CD8-positive, alpha-beta memory T cell (primary cell): ENCODE measurements at regions not wholly inside any gene's neighbourhood (a gene's known extent, or its start where the extent isn't known, plus 50 kb on each side); places are given as distances from the start of the nearest gene placed in this dataset.

Source experiments
- CTCF ChIA-PET: fragments of 350-600 bp; sonication (Branson Sonifier 250); formaldehyde crosslinking; loops from one replicate; lab custom pipeline; 2021; ENCODE audit warnings: antibody characterized with exemption; lab: Charles Lee
- POLR2A ChIA-PET: fragments of 350-600 bp; sonication (Branson Sonifier 250); formaldehyde crosslinking; loops from one replicate; lab custom pipeline; 2021; ENCODE audit warnings: antibody characterized with exemption; lab: Charles Lee
- DNase-seq, 5 donors: peaks; one replicate each; pipeline versions ENCODE4 v3.0.0 to v3.0.0-alpha.2; 2020 to 2022; ENCODE audit warnings: mixed read lengths in 1 of 5
- H3K27ac ChIP-seq: one replicate; pipeline ENCODE4 v1.7.0; 2013; ENCODE audit warnings: low read depth, mild to moderate bottlenecking, low read length, moderate library complexity
- H3K27me3 ChIP-seq: 2 replicates; pipeline ENCODE4 v1.7.0; 2013; ENCODE audit warnings: low read length, mild to moderate bottlenecking; ENCODE audit not compliant: insufficient read depth, poor library complexity, severe bottlenecking
- H3K36me3 ChIP-seq: 2 replicates; pipeline ENCODE4 v1.7.0; 2013; ENCODE audit warnings: mild to moderate bottlenecking, low read length, moderate library complexity; ENCODE audit not compliant: insufficient read depth
- H3K4me1 ChIP-seq: 2 replicates; pipeline ENCODE4 v1.7.0; 2013; ENCODE audit warnings: mild to moderate bottlenecking, low read length, moderate library complexity; ENCODE audit not compliant: insufficient read depth
- H3K4me3 ChIP-seq: 2 replicates; pipeline ENCODE4 v1.7.0; 2013; ENCODE audit warnings: mild to moderate bottlenecking, low read length
- H3K9me3 ChIP-seq: 2 replicates; pipeline ENCODE4 v1.7.0; 2013; ENCODE audit warnings: mild to moderate bottlenecking, low read length
- H3K27ac Mint-ChIP-seq, 8 donors: one replicate each; pipeline ENCODE4 v1.8.0; 2020 to 2021; ENCODE audit warnings: mixed read lengths in 8 of 8, mild to moderate bottlenecking in 6 of 8, inconsistent platforms in 3 of 8, moderate library complexity in 3 of 8
- H3K27me3 Mint-ChIP-seq, 2 donors: one replicate each; pipeline ENCODE4 v1.8.0; 2020 to 2021; ENCODE audit warnings: mixed read lengths in 2 of 2, mild to moderate bottlenecking in 1 of 2, moderate library complexity in 1 of 2
- H3K36me3 Mint-ChIP-seq, 3 donors: one replicate each; pipeline ENCODE4 v1.8.0; 2020 to 2021; ENCODE audit warnings: mixed read lengths in 3 of 3, inconsistent platforms in 1 of 3, mild to moderate bottlenecking in 1 of 3
- H3K4me1 Mint-ChIP-seq, 3 donors: one replicate each; pipeline ENCODE4 v1.8.0; 2020 to 2021; ENCODE audit warnings: mixed read lengths in 3 of 3, inconsistent platforms in 1 of 3, mild to moderate bottlenecking in 1 of 3
- H3K4me3 Mint-ChIP-seq, 7 donors: one replicate each; pipeline ENCODE4 v1.8.0; 2020 to 2021; ENCODE audit warnings: mixed read lengths in 7 of 7, mild to moderate bottlenecking in 6 of 7, moderate library complexity in 4 of 7, inconsistent platforms in 2 of 7
- H3K9me3 Mint-ChIP-seq, 5 donors: one replicate each; pipeline ENCODE4 v1.8.0; 2020 to 2022; ENCODE audit warnings: mixed read lengths in 5 of 5, mild to moderate bottlenecking in 3 of 5, moderate library complexity in 2 of 5, inconsistent platforms in 1 of 5

GRCh38 chr2:107337209-107337898, 451.4 kb upstream of the ST6GAL2 start:
- Mint-ChIP-seq H3K4me3 (no peak overlapping the region), H3K9me3 (peaks cover 2 to 22% (median 7%) of the 10 kb centered on the region in 5 donors), H3K27me3 (no peaks in the 10 kb centered on the region), H3K27ac (no peak overlapping the region), H3K36me3 (no peaks in the 10 kb centered on the region), H3K4me1 (no peaks in the 10 kb centered on the region)
- no peaks in the 10 kb centered on the region for H3K27me3 ChIP-seq
- ChIA-PET POLR2A (no interaction called here), CTCF (no interaction called here)
- H3K9me3 ChIP-seq, result no peaks in the 10 kb centered on the region
- no peaks in the 10 kb centered on the region for H3K36me3 ChIP-seq
- H3K27ac ChIP-seq, result no peak overlapping the region
- no peak for DNase-seq
- no peaks in the 10 kb centered on the region for H3K4me1 ChIP-seq
- no peak overlapping the region for H3K4me3 ChIP-seq

- H3K27me3 ChIP-seq, result no peaks in the 10 kb centered on the region
- no peak for DNase-seq
- ChIA-PET CTCF (no interaction called here), POLR2A (no interaction called here)
- H3K4me1 Mint-ChIP-seq, result no peaks in the 10 kb centered on the region
- H3K36me3 ChIP-seq, result no peaks in the 10 kb centered on the region
- no peak overlapping the region for H3K4me3 Mint-ChIP-seq
- peaks cover 2 to 29% (median 7%) of the 10 kb centered on the region in 5 donors for H3K9me3 Mint-ChIP-seq
- H3K4me1 ChIP-seq, result no peaks in the 10 kb centered on the region
- H3K36me3 Mint-ChIP-seq, result no peaks in the 10 kb centered on the region
- H3K27ac Mint-ChIP-seq, result no peak overlapping the region
- H3K27me3 Mint-ChIP-seq, result no peaks in the 10 kb centered on the region
- H3K27ac ChIP-seq, result no peak overlapping the region
- no peak overlapping the region for H3K4me3 ChIP-seq
- no peaks in the 10 kb centered on the region for H3K9me3 ChIP-seq
Measured at GRCh38 chr2:107338059-107338458, 452.1 kb upstream of the ST6GAL2 start.

GRCh38 chr2:107338571-107338970, 452.6 kb upstream of the ST6GAL2 start:
- no peaks in the 10 kb centered on the region for H3K4me1 ChIP-seq
- Mint-ChIP-seq H3K4me3 (no peak overlapping the region), H3K36me3 (no peaks in the 10 kb centered on the region), H3K9me3 (peaks cover 2 to 29% (median 7%) of the 10 kb centered on the region in 5 donors), H3K27ac (no peak overlapping the region), H3K27me3 (no peaks in the 10 kb centered on the region), H3K4me1 (no peaks in the 10 kb centered on the region)
- H3K36me3 ChIP-seq, result no peaks in the 10 kb centered on the region
- no peak overlapping the region for H3K27ac ChIP-seq
- DNase-seq, result no peak
- ChIA-PET CTCF (no interaction called here), POLR2A (no interaction called here)
- no peaks in the 10 kb centered on the region for H3K27me3 ChIP-seq
- no peak overlapping the region for H3K4me3 ChIP-seq
- no peaks in the 10 kb centered on the region for H3K9me3 ChIP-seq

- POLR2A ChIA-PET, result no interaction called here
Measured at GRCh38 chr2:107340955-107341354, 455.0 kb upstream of the ST6GAL2 start.

GRCh38 chr2:107349329-107349728, 463.4 kb upstream of the ST6GAL2 start:
- ChIA-PET CTCF (no interaction called here), POLR2A (no interaction called here)
- Mint-ChIP-seq H3K9me3 (peaks cover 6 to 21% (median 8%) of the 10 kb centered on the region in 5 donors), H3K27ac (no peak overlapping the region), H3K4me3 (no peak overlapping the region), H3K36me3 (no peaks in the 10 kb centered on the region), H3K4me1 (no peaks in the 10 kb centered on the region), H3K27me3 (no peaks in the 10 kb centered on the region)
- H3K4me1 ChIP-seq, result no peaks in the 10 kb centered on the region
- H3K36me3 ChIP-seq, result no peaks in the 10 kb centered on the region
- no peaks in the 10 kb centered on the region for H3K9me3 ChIP-seq
- no peak overlapping the region for H3K27ac ChIP-seq
- no peaks in the 10 kb centered on the region for H3K27me3 ChIP-seq
- DNase-seq, result no peak
- H3K4me3 ChIP-seq, result no peak overlapping the region

More at GRCh38 chr2:107340955-107341354, 455.0 kb upstream of the ST6GAL2 start:
- H3K4me3 Mint-ChIP-seq, result no peak overlapping the region
- no peaks in the 10 kb centered on the region for H3K4me1 Mint-ChIP-seq
- no peaks in the 10 kb centered on the region for H3K36me3 ChIP-seq
- no peak for DNase-seq
- no peak overlapping the region for H3K27ac Mint-ChIP-seq
- H3K9me3 ChIP-seq, result no peaks in the 10 kb centered on the region
- H3K27me3 ChIP-seq, result no peaks in the 10 kb centered on the region
- no peak overlapping the region for H3K27ac ChIP-seq
- H3K4me3 ChIP-seq, result no peak overlapping the region
- no peaks in the 10 kb centered on the region for H3K36me3 Mint-ChIP-seq
- CTCF ChIA-PET, result no interaction called here
- peaks cover 2 to 26% (median 7%) of the 10 kb centered on the region in 5 donors for H3K9me3 Mint-ChIP-seq
- no peaks in the 10 kb centered on the region for H3K4me1 ChIP-seq
- H3K27me3 Mint-ChIP-seq, result no peaks in the 10 kb centered on the region

- Histone ChIP-seq H3K4me1 (no peaks in the 10 kb centered on the region), H3K27ac (no peak overlapping the region), H3K4me3 (no peak overlapping the region), H3K9me3 (no peaks in the 10 kb centered on the region), H3K27me3 (no peaks in the 10 kb centered on the region), H3K36me3 (no peaks in the 10 kb centered on the region)
- no peak overlapping the region for H3K4me3 Mint-ChIP-seq
- H3K4me1 Mint-ChIP-seq, result no peaks in the 10 kb centered on the region
- no peaks in the 10 kb centered on the region for H3K36me3 Mint-ChIP-seq
- ChIA-PET CTCF (no interaction called here), POLR2A (no interaction called here)
- no peak overlapping the region for H3K27ac Mint-ChIP-seq
- no peaks in the 10 kb centered on the region for H3K27me3 Mint-ChIP-seq
- peaks cover 6 to 21% (median 8%) of the 10 kb centered on the region in 5 donors for H3K9me3 Mint-ChIP-seq
- no peak for DNase-seq
Measured at GRCh38 chr2:107354175-107354574, 468.2 kb upstream of the ST6GAL2 start.

- ChIA-PET CTCF (no interaction called here), POLR2A (no interaction called here)
- no peak overlapping the region for H3K4me3 ChIP-seq
- peaks cover 0 to 16% (median 4%) of the 10 kb centered on the region in 5 donors for H3K9me3 Mint-ChIP-seq
- no peak overlapping the region for H3K4me3 Mint-ChIP-seq
- peaks cover 0 to 2% of the 10 kb centered on the region in 2 donors for H3K27me3 Mint-ChIP-seq
- H3K27me3 ChIP-seq, result no peaks in the 10 kb centered on the region
- H3K27ac Mint-ChIP-seq, result no peak overlapping the region
- no peaks in the 10 kb centered on the region for H3K9me3 ChIP-seq
- no peak for DNase-seq
- H3K27ac ChIP-seq, result no peak overlapping the region
- no peaks in the 10 kb centered on the region for H3K36me3 ChIP-seq
- no peaks in the 10 kb centered on the region for H3K4me1 Mint-ChIP-seq
- H3K4me1 ChIP-seq, result no peaks in the 10 kb centered on the region
- H3K36me3 Mint-ChIP-seq, result no peaks in the 10 kb centered on the region
Measured at GRCh38 chr2:107358362-107358761, 468.3 kb upstream of the RGPD4 start.

- H3K9me3 ChIP-seq, result no peaks in the 10 kb centered on the region
- Mint-ChIP-seq H3K4me1 (no peaks in the 10 kb centered on the region), H3K4me3 (no peak overlapping the region), H3K36me3 (no peaks in the 10 kb centered on the region), H3K9me3 (peaks cover 0 to 13% (median 2%) of the 10 kb centered on the region in 5 donors), H3K27me3 (peaks cover 0 to 2% of the 10 kb centered on the region in 2 donors), H3K27ac (no peak overlapping the region)
- POLR2A ChIA-PET, result no interaction called here
- no peaks in the 10 kb centered on the region for H3K4me1 ChIP-seq
- no peak for DNase-seq
- no peaks in the 10 kb centered on the region for H3K36me3 ChIP-seq
- no peak overlapping the region for H3K4me3 ChIP-seq
- no peak overlapping the region for H3K27ac ChIP-seq
- CTCF ChIA-PET, result no interaction called here
- H3K27me3 ChIP-seq, result no peaks in the 10 kb centered on the region
Measured at GRCh38 chr2:107359021-107359420, 467.7 kb upstream of the RGPD4 start.
